ENCODE measurements at regions not wholly inside any gene's neighbourhood (a gene's known extent, or its start where the extent isn't known, plus 50 kb on each side); places are given as distances from the start of the nearest gene placed in this dataset.

- TF ChIP-seq CTCF (IDR thresholded peaks at IDR 0.05; ENCODE audit: low read depth, low read length, missing input control) (no peak), GABPA (IDR thresholded peaks at IDR 0.05 in 1 of 2, conservative IDR thresholded peaks at IDR 0.05 in 1 of 2) (no peak), SP1 (IDR thresholded peaks at IDR 0.05) (no peak), YY1 (IDR thresholded peaks at IDR 0.05) (no peak), REST (IDR thresholded peaks at IDR 0.05) (no peak)
- TF ChIP-seq, protein P1, sequence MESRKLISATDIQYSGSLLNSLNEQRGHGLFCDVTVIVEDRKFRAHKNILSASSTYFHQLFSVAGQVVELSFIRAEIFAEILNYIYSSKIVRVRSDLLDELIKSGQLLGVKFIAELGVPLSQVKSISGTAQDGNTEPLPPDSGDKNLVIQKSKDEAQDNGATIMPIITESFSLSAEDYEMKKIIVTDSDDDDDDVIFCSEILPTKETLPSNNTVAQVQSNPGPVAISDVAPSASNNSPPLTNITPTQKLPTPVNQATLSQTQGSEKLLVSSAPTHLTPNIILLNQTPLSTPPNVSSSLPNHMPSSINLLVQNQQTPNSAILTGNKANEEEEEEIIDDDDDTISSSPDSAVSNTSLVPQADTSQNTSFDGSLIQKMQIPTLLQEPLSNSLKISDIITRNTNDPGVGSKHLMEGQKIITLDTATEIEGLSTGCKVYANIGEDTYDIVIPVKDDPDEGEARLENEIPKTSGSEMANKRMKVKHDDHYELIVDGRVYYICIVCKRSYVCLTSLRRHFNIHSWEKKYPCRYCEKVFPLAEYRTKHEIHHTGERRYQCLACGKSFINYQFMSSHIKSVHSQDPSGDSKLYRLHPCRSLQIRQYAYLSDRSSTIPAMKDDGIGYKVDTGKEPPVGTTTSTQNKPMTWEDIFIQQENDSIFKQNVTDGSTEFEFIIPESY (IDR thresholded peaks at IDR 0.05): no peak
These were observed 709.4 kb downstream of the MRPL39 start for GRCh38 chr21:24897883-24898282.
